Lower lobe of right lung (tissue), 2 donors: ENCODE measurements at regions not wholly inside any gene's neighbourhood (a gene's known extent, or its start where the extent isn't known, plus 50 kb on each side); places are given as distances from the start of the nearest gene placed in this dataset.
"Not testable (repeated sequence)": the region's sequence is repeated elsewhere in the genome, so short reads cannot be mapped to it uniquely, and the experiment has no call there.

Experiments used
- ATAC-seq, 2 donors: fragments of 200-7000 bp; cut with Tn5 transposase; one replicate each; pipeline ENCODE4 v1.9.1; 2020 to 2022; ENCODE audit warnings: mild to moderate bottlenecking in 2 of 2, moderate library complexity in 2 of 2
- DNase-seq: peaks from one replicate; pipeline ENCODE4 v3.0.0-alpha.2; 2020
- H3K27ac ChIP-seq: fragments of 200-600 bp; one replicate; pipeline ENCODE4 v1.8.0; 2022
- H3K27me3 ChIP-seq: fragments of 200-600 bp; one replicate; pipeline ENCODE4 v1.8.0; 2022; ENCODE audit warnings: low read depth
- H3K36me3 ChIP-seq: fragments of 200-600 bp; one replicate; pipeline ENCODE4 v1.8.0; 2022; ENCODE audit warnings: mild to moderate bottlenecking
- H3K4me1 ChIP-seq: fragments of 200-600 bp; one replicate; pipeline ENCODE4 v1.8.0; 2022
- H3K4me3 ChIP-seq: fragments of 200-600 bp; one replicate; pipeline ENCODE4 v1.8.0; 2022; ENCODE audit warnings: mild to moderate bottlenecking
- H3K9me3 ChIP-seq: fragments of 200-600 bp; one replicate; pipeline ENCODE4 v1.8.0; 2022
- CTCF ChIP-seq: fragments of 200-600 bp; IDR thresholded peaks from one replicate; pipeline ENCODE4 v1.8.0; 2022; ENCODE audit warnings: antibody characterized with exemption, mild to moderate bottlenecking
- intact Hi-C: fragments of 100-400 bp; cut with DNase I; formaldehyde crosslinking; loops from one replicate; pipeline ENCODE4 v1.11.0; 2022
- donor health status: DM: no; HTN: yes; CAD: no; lungs with severe emphysema.

- Histone ChIP-seq H3K9me3 (no peaks in the 10 kb centered on the region), H3K4me1 (no peaks in the 10 kb centered on the region), H3K27me3 (no peaks in the 10 kb centered on the region), H3K4me3 (no peak overlapping the region), H3K36me3 (no peaks in the 10 kb centered on the region), H3K27ac (no peak overlapping the region)
- no peak for ATAC-seq
- DNase-seq, result no peak
- no peak for TF ChIP-seq CTCF
- intact Hi-C loops, result no loop called here
Observed at GRCh38 chr1:173364827-173365226, 112.3 kb upstream of the PRDX6 start.

GRCh38 chr1:173365341-173365740 lies 111.8 kb upstream of the PRDX6 start:
- Histone ChIP-seq H3K27me3 (no peaks in the 10 kb centered on the region), H3K27ac (no peak overlapping the region), H3K9me3 (no peaks in the 10 kb centered on the region), H3K4me1 (no peaks in the 10 kb centered on the region), H3K36me3 (no peaks in the 10 kb centered on the region), H3K4me3 (no peak overlapping the region)
- ATAC-seq (no peak), DNase-seq (no peak)
- no peak for TF ChIP-seq CTCF
- intact Hi-C loops, result no loop called here

GRCh38 chr1:173367136-173367535 lies 110.0 kb upstream of the PRDX6 start:
- no peaks in the 10 kb centered on the region for H3K36me3 ChIP-seq
- DNase-seq, result no peak
- H3K4me3 ChIP-seq, result no peak overlapping the region
- H3K9me3 ChIP-seq, result no peaks in the 10 kb centered on the region
- intact Hi-C loops, result no loop called here
- no peak overlapping the region for H3K27ac ChIP-seq
- no peak for TF ChIP-seq CTCF
- H3K4me1 ChIP-seq, result no peaks in the 10 kb centered on the region
- no peak for ATAC-seq
- no peaks in the 10 kb centered on the region for H3K27me3 ChIP-seq

GRCh38 chr1:173370586-173370985 lies 106.5 kb upstream of the PRDX6 start:
- H3K4me1 ChIP-seq, ATAC-seq, H3K36me3 ChIP-seq, H3K27me3 ChIP-seq, intact Hi-C loops, H3K4me3 ChIP-seq, H3K27ac ChIP-seq, H3K9me3 ChIP-seq, DNase-seq: not testable (repeated sequence)

GRCh38 chr1:173376065-173376464 lies 101.1 kb upstream of the PRDX6 start:
- DNase-seq, H3K4me1 ChIP-seq, ATAC-seq, H3K4me3 ChIP-seq, H3K36me3 ChIP-seq, H3K9me3 ChIP-seq, intact Hi-C loops, H3K27ac ChIP-seq, H3K27me3 ChIP-seq: not testable (repeated sequence)

- no peaks in the 10 kb centered on the region for H3K36me3 ChIP-seq
- H3K4me1 ChIP-seq, result no peaks in the 10 kb centered on the region
- ATAC-seq, result no peak
- DNase-seq, result no peak
- no peak overlapping the region for H3K27ac ChIP-seq
- H3K4me3 ChIP-seq, result no peak overlapping the region
- intact Hi-C loops, result no loop called here
- H3K27me3 ChIP-seq, result no peaks in the 10 kb centered on the region
- no peak for TF ChIP-seq CTCF
- H3K9me3 ChIP-seq, result no peaks in the 10 kb centered on the region
Observed at GRCh38 chr1:173377266-173377665, 99.9 kb upstream of the PRDX6 start.

- Histone ChIP-seq H3K36me3 (no peaks in the 10 kb centered on the region), H3K27me3 (no peaks in the 10 kb centered on the region), H3K27ac (no peak overlapping the region), H3K4me1 (no peaks in the 10 kb centered on the region), H3K4me3 (no peak overlapping the region), H3K9me3 (no peaks in the 10 kb centered on the region)
- ATAC-seq (no peak), DNase-seq (no peak)
- intact Hi-C loops, result no loop called here
- TF ChIP-seq CTCF, result no peak
Observed at GRCh38 chr1:173383351-173383750, 93.8 kb upstream of the PRDX6 start.
